ENCODE measurements at regions not wholly inside any gene's neighbourhood (a gene's known extent, or its start where the extent isn't known, plus 50 kb on each side); places are given as distances from the start of the nearest gene placed in this dataset.

DNA sequence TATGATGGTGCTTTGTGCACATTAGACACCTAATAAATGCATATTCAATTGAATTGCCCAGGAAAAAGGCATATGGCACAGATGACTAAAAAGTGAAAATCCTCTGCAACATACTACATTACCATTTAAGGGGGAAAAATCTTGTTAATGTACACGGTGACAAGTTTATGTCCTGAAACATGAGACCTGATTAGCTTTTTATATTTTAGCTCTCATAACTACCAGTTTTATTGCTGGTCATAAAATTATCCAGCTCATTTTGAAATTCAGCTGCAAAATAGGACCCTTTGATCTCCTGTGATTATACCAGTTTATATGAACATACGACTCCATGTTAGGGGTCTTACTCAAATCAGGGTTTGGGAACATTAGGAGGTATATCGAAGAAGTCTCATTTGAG lies 684.6 kb upstream of the CCDC54 start:
- DNase-seq (ENCODE audit: low read depth in 2 of 2), result no peak

DNA sequence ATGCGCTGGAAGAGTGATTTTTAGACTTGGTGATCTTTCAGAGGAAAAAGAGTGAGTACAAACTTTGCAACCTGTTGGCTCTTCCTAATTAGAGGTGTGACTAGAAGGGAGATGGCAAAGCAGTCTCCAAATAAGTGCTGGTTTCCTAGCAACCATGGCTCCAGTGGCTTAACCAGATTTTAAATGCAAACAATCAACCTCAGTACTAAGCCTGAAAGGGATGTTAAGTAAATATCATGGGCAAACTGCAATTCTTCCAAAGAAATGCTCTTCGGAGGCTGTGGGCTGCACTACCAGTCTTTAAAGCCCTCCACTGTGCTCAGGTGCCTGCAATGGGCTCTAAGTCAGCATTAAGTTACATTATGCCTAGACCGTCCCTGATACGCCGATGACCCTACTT lies 678.1 kb upstream of the CCDC54 start:
- DNase-seq (ENCODE audit: low read depth in 2 of 2), result no peak

DNA sequence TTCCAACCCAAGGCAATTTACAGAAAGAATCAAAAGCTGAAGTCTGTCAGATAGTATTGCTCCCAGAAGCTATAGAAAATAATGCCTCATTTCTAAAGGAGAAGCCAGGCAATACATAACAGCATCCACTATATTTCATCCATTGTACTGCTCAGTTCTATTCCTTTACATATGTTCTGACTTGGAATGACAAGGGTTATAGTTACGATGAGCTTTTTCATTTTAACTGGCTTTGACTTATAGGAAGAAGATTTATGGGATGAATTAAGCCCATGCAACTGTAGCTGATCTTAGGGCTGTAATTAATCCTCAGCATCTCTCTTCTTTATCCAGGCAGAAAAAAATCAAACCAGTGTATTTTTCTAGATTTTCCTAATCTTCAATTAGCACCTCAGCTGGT lies 676.3 kb upstream of the CCDC54 start:
- DNase-seq (ENCODE audit: low read depth in 2 of 2), result no peak

DNA sequence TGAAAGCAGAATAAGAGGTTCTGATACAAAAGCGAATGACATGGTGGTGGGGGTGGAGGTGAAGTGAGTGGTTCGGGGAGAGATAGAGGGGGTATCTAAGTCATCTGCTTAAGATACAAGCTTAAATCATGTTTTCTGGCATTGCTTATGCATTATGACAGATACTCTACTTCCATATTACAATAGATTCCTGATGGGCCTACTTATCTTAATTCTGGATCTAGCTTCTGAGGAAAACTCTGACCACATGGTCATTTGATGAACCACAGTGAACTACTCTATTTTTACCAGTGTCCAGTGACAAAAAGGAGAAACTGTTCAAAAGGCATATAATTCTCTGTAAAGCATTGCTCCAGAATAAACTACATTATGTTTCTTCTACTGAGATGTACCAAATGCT lies 673.7 kb upstream of the CCDC54 start:
- DNase-seq (ENCODE audit: low read depth in 2 of 2), result no peak

- DNase-seq (ENCODE audit: low read depth in 2 of 2), result no peak
These were observed 669.9 kb upstream of the CCDC54 start for GRCh38 chr3:106707347-106707746.

DNA sequence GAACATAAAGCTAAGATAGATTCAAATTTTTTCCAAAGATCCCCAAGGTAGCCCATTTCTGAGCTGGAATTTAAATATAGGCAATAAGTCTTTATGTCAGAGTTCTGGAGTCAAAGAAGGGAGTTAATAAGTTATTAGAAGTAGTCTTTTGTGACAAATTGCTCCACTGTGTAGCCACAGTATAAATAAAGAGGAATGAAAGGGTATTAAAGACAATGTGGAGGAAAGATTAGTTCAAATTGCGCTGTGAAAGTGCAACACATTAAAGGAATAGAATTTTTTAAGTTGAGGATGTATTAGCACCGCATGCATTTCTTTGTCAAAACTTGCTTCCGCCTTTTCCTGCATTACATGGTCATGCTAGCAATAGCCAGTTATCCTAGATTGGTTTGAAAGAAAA lies 666.6 kb upstream of the CCDC54 start:
- no peak for DNase-seq (ENCODE audit: low read depth in 2 of 2)

GRCh38 chr3:106711650-106712049 lies 665.6 kb upstream of the CCDC54 start:
- no peak for DNase-seq (ENCODE audit: low read depth in 2 of 2)

GRCh38 chr3:106714400-106714799 lies 662.8 kb upstream of the CCDC54 start:
- no peak for DNase-seq (ENCODE audit: low read depth in 2 of 2)

GRCh38 chr3:106715286-106715685 lies 662.0 kb upstream of the CCDC54 start:
- DNase-seq (ENCODE audit: low read depth in 2 of 2), result no peak

DNA sequence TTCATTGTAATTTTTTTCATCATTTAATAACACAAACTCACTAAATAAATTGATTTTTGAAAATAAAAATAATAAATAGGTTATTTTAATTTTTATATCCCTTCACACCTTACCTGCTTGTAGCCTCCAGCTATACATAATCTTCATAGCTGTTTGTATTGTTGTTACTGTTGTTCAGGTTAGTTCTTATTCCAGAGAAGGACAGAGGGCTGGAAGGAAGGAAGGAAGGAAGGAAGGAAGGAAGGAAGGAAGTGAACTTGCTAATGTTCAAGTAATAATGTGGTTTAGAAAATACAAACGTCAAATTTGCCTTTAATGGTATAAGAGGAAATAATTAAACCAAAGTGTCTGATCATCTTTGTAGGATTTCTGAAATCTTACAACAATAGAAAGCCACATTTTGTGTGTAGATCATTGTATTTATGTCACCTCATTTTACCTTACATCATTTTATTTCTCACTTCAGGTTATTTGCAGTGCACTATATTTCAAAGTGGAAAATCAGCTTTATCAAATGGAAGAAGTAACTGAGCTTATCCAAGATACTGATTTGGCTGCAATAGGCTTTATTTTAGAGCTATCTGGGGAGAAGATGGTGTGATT lies 660.0 kb upstream of the CCDC54 start:
- DNase-seq (ENCODE audit: low read depth in 2 of 2), result no peak

- no peak for DNase-seq (ENCODE audit: low read depth in 2 of 2)
These were observed 658.2 kb upstream of the CCDC54 start for GRCh38 chr3:106719077-106719476.

DNA sequence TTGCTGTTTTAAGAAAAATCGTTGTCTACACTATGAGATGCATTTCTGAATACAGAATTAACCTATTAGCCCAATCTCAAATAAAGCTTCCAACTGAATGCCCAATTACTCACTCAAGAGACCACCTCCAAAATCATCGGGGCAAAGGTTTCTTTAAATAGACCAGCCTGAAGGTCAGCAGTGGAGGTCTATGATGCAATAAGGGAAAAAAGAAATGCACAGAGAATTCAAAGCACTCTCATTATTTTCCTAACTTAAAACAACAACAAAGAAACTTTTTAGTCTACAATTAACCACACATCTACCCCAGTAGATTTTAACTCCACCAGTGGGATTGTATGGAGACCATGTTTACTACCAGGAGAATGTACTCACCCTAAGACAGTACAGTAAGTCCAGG lies 657.7 kb upstream of the CCDC54 start:
- no peak for DNase-seq (ENCODE audit: low read depth in 2 of 2)

DNA sequence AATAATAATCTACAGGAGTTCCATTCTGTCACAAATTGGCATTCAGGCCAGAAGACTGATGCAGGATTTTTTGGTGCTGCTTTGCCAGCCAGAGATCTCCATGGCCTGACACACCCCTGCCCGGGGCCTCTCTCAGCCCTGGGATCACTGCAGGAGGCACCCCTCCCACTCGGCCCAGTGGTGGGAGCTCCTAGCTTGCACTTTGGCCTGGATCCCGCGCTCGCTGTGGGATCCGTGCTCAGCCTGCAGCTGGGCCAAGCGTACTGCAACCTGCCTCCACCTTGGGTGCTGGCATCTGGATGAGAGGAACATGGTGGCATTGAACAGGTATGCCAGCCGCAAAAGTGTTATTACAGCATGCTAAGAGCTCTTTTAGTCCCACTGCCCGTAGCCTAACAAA lies 656.7 kb upstream of the CCDC54 start:
- DNase-seq (ENCODE audit: low read depth in 2 of 2), result no peak

GRCh38 chr3:106725566-106725965 lies 651.7 kb upstream of the CCDC54 start:
- DNase-seq (ENCODE audit: low read depth in 2 of 2), result no peak

- no peak for DNase-seq (ENCODE audit: low read depth in 2 of 2)
These were observed 648.7 kb upstream of the CCDC54 start for GRCh38 chr3:106728315-106729098.

- DNase-seq (ENCODE audit: low read depth in 2 of 2), result no peak
These were observed 647.8 kb upstream of the CCDC54 start for GRCh38 chr3:106729481-106729880.

DNA sequence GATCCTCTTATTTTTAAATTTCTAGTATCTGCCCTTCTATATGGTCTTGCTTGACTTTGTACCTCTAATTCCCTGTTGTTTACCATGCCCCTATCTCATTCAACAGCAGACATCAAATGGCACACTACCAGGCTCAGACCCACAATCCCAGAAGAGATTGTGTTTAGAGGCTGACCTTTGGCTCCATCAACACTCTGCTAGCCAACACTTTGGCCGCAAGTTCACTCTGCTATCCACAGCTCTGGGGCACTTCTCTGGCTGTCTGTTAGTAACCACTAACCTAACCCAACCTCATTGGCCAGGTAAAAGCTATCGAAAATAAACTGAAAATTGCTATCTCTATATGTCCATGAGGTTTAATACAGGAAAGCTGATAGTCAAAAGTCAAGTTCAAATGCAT lies 646.0 kb upstream of the CCDC54 start:
- DNase-seq (ENCODE audit: low read depth in 2 of 2), result no peak

DNA sequence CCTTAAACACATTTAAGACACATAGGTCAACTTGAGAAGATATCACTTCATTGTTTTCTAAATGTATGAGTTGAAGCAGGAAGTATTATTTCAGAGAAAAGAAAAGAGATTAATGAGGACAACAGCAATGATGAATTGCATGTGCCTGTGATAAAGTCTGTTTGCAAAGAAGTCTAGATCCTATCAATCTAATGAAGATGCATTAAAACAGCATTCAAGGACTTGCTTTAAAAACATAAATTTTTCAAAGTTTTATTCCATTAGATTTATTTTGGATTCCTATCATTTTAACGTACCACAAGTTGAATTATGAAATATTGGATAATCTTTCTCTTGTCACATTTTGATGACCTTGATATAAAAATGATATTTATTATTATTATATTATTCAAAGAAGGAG lies 642.5 kb upstream of the CCDC54 start:
- no peak for DNase-seq (ENCODE audit: low read depth in 2 of 2)

DNA sequence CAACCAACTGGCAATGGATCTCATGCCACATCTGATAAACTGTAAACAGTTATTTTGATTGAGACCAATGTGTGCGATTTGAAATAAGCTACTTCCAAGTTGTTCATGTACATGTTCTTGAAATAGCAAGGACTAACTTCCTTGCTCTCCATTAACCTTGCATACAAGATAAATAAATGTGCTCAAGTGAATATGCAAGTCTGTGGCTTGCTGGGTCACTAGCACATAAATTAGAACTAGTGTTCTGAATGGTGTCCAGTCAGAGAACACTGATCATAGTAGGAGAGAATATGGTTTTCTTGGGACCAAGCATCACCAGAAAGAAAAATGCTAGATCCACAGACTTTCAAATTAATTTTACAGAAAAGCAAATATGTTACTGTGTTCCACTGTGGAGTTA lies 640.0 kb upstream of the CCDC54 start:
- no peak for DNase-seq (ENCODE audit: low read depth in 2 of 2)

GRCh38 chr3:106740116-106740515 lies 637.1 kb upstream of the CCDC54 start:
- DNase-seq (ENCODE audit: low read depth in 2 of 2), result no peak

DNA sequence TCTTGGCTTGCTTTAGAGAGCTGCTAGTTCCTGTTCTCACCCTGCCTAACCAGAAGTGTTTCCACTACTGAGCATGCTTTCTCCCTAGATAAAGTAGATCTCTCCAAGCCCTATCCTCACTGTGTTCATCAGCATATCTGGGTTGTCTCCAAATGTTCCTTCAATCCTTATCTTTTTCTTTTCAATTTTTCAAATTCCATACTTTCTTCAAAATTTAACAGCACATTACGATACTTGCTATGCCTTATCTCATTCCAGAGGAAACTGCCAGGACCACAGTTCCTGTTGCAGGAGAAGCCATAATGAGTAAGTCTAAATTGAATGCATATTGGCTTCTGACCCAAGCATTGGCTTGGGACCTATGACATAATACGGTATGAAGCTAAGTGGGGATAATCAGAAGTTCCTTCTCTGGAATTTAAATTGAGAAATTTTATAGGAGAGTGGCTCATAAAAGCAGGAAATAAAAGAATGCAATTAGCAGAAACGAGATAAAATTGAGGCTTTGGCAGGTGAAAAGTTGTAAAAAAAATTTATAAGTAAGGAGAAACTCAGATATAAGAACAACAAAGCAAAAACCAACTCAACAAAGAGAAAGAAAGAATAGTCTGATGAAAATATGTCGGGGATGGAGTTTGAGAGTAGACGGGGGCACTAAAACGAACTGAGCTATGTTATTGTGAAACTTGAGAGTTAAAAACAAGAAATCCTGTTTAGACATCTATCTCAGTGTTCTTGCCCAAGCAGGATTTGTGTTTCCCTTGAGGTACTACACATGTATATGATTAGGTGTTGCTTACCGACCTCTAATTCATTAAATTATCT lies 631.7 kb upstream of the CCDC54 start:
- DNase-seq (ENCODE audit: low read depth in 2 of 2), result no peak

DNA sequence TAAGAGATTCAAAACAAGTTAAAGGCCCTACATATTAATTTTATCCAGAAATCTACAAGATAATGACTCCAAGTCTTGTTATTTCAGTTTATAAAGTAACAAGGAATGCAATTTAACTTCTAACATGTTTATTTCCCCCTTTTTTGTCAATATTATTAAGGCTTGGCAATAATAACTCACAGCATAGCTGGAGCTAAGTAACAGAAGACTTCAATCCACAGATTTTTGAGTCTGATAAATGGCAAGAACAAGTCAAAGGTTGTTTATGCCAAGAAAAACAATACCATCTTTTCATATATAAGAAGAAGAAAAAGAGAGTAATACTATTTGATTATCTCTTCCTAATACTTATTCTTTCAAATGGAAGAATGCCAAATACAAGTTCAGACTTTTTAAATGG lies 631.0 kb upstream of the CCDC54 start:
- no peak for DNase-seq (ENCODE audit: low read depth in 2 of 2)

Data from stimulated activated CD4-positive, alpha-beta T cell treated with anti-CD3 and anti-CD28 coated beads, Interleukin-12 subunit alpha, Interleukin-12 subunit beta, amount 100 ng/mL, for 24 hours (primary cell).